ENCODE measurements at regions not wholly inside any gene's neighbourhood (a gene's known extent, or its start where the extent isn't known, plus 50 kb on each side); places are given as distances from the start of the nearest gene placed in this dataset.

GRCh38 chr2:221075203-221075602 lies 496.9 kb downstream of the EPHA4 start:
- TF ChIP-seq POLR2A (IDR thresholded peaks at IDR 0.05) (no peak), CTCF (IDR thresholded peaks at IDR 0.05) (no peak)
